DND-41 (cell line): ENCODE measurements at regions not wholly inside any gene's neighbourhood (a gene's known extent, or its start where the extent isn't known, plus 50 kb on each side); places are given as distances from the start of the nearest gene placed in this dataset.

ENCODE experiments used
- EZH2 ChIP-seq: IDR thresholded peaks from 3 replicates; pipeline ENCODE4 v1.6.1; 2012; ENCODE audit warnings: borderline replicate concordance, low read depth, mild to moderate bottlenecking, moderate library complexity, low read length, inconsistent platforms; ENCODE audit not compliant: severe bottlenecking
- TF ChIP-seq, protein P1 (sequence below): IDR thresholded peaks from 2 replicates; pipeline ENCODE4 v1.5.1; 2012; ENCODE audit warnings: borderline replicate concordance, low read length, moderate library complexity, mild to moderate bottlenecking; ENCODE audit not compliant: poor library complexity, severe bottlenecking; ENCODE audit errors: extremely low read depth

- TF ChIP-seq, protein P1, sequence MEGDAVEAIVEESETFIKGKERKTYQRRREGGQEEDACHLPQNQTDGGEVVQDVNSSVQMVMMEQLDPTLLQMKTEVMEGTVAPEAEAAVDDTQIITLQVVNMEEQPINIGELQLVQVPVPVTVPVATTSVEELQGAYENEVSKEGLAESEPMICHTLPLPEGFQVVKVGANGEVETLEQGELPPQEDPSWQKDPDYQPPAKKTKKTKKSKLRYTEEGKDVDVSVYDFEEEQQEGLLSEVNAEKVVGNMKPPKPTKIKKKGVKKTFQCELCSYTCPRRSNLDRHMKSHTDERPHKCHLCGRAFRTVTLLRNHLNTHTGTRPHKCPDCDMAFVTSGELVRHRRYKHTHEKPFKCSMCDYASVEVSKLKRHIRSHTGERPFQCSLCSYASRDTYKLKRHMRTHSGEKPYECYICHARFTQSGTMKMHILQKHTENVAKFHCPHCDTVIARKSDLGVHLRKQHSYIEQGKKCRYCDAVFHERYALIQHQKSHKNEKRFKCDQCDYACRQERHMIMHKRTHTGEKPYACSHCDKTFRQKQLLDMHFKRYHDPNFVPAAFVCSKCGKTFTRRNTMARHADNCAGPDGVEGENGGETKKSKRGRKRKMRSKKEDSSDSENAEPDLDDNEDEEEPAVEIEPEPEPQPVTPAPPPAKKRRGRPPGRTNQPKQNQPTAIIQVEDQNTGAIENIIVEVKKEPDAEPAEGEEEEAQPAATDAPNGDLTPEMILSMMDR, result no peak
- no peak for TF ChIP-seq EZH2
Observed at GRCh38 chr7:52344015-52344414, 691.4 kb upstream of the POM121L12 start.
